Loucy (cell line): ENCODE measurements at regions not wholly inside any gene's neighbourhood (a gene's known extent, or its start where the extent isn't known, plus 50 kb on each side); places are given as distances from the start of the nearest gene placed in this dataset.

Experiments
- H2AFZ ChIP-seq: fragments of 200-600 bp; sonication (generic); 2 replicates; pipeline ENCODE4 v1.6.0; 2016; ENCODE audit warnings: antibody characterized with exemption, mild to moderate bottlenecking, low read length, moderate library complexity
- H3F3A ChIP-seq: fragments of 200-600 bp; 2 replicates; pipeline ENCODE4 v1.6.0; 2016; ENCODE audit warnings: antibody characterized with exemption, low read depth, mild to moderate bottlenecking
- H3K27me3 ChIP-seq: fragments of 200-600 bp; sonication (generic); 2 replicates; pipeline ENCODE4 v1.6.1; 2014; ENCODE audit warnings: low read length, mild to moderate bottlenecking; ENCODE audit not compliant: insufficient read depth, poor library complexity, severe bottlenecking
- H3K36me3 ChIP-seq: fragments of 200-600 bp; sonication (generic); 2 replicates; pipeline ENCODE4 v1.6.1; 2016; ENCODE audit warnings: low read length; ENCODE audit not compliant: insufficient read depth
- H3K4me1 ChIP-seq: fragments of 200-600 bp; sonication (generic); 2 replicates; pipeline ENCODE4 v1.5.1; 2014; ENCODE audit warnings: low read length, mild to moderate bottlenecking; ENCODE audit not compliant: insufficient read depth, poor library complexity, severe bottlenecking
- H3K4me2 ChIP-seq: fragments of 200-600 bp; sonication (generic); 2 replicates; pipeline ENCODE4 v1.6.0; 2014; ENCODE audit warnings: antibody characterized with exemption, low read length, low read depth, mild to moderate bottlenecking; ENCODE audit not compliant: poor library complexity, severe bottlenecking
- H3K4me3 ChIP-seq: fragments of 200-600 bp; sonication (generic); 2 replicates; pipeline ENCODE4 v1.5.1; 2014; ENCODE audit warnings: low read length, mild to moderate bottlenecking, mixed read lengths; ENCODE audit not compliant: poor library complexity, severe bottlenecking
- H3K79me2 ChIP-seq: fragments of 200-600 bp; sonication (generic); 2 replicates; pipeline ENCODE4 v1.6.1; 2014; ENCODE audit warnings: low read length; ENCODE audit not compliant: insufficient read depth
- H3K9ac ChIP-seq: fragments of 200-600 bp; sonication (generic); 2 replicates; pipeline ENCODE4 v1.6.0; 2014; ENCODE audit warnings: mild to moderate bottlenecking, low read depth, low read length, moderate library complexity; ENCODE audit not compliant: poor library complexity, severe bottlenecking
- H3K9me2 ChIP-seq: fragments of 200-600 bp; sonication (generic); replicated peaks from 2 replicates; pipeline ENCODE4 v1.6.1; 2016; ENCODE audit warnings: low read depth, low read length, mixed read lengths
- H3K9me3 ChIP-seq: fragments of 200-600 bp; sonication (generic); 2 replicates; pipeline ENCODE4 v1.6.1; 2014; ENCODE audit warnings: mild to moderate bottlenecking, antibody characterized with exemption, low read length, low read depth; ENCODE audit not compliant: insufficient read depth
- H4K20me1 ChIP-seq: fragments of 200-600 bp; sonication (generic); 2 replicates; pipeline ENCODE4 v1.6.0; 2014; ENCODE audit warnings: antibody characterized with exemption, low read length, mild to moderate bottlenecking; ENCODE audit not compliant: insufficient read depth, poor library complexity, severe bottlenecking
- CTCF ChIP-seq: fragments of 200-600 bp; sonication (generic); conservative IDR thresholded peaks from 2 replicates; pipeline ENCODE4 v1.5.1; 2014; ENCODE audit warnings: mild to moderate bottlenecking, antibody characterized with exemption, low read length
- EZH2phosphoT487 ChIP-seq: fragments of 200-600 bp; IDR thresholded peaks from 2 replicates; pipeline ENCODE4 v1.6.1; 2018; ENCODE audit warnings: antibody characterized with exemption, mild to moderate bottlenecking, moderate library complexity, borderline replicate concordance

DNA sequence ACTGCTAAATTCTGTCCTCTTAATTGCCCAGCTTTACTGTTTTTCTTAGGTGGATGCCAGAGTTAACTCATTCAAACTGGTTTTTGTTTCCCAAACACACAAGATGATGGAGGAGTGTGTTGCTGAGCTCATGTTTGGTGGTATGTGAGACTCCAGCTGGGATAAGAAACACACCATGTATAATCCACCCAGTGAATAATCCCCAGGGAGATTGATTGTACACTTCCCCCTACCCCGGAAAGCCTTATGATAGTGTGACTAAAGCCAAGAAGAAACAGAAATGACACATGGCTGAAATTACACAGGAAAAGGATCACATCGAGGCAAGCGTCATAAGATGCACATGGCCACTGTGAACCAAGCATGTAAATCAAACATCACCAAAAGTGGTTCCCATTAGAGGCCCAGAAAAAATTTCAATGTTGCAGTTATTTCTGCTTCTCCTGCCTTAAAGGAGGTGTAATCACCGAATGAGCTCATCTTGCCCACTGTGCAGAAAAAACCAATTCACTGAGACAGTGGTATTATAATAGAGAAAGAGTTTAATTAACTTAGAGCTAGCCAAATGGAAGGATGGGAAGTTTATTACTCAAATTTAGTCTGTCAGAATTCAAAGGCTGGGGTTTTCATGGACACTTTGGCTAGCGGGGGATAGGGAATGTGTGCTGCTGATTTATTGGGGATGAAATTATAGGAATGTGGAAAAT lies 56.7 kb upstream of the MAGI1 start:
- no peak overlapping the region for H3K4me2 ChIP-seq
- no peaks in the 10 kb centered on the region for H4K20me1 ChIP-seq
- H3K4me3 ChIP-seq, result no peak overlapping the region
- TF ChIP-seq EZH2phosphoT487 (no peak), CTCF (no peak)
- no peaks in the 10 kb centered on the region for H3K36me3 ChIP-seq
- H2AFZ ChIP-seq, result no peak overlapping the region
- no peaks in the 10 kb centered on the region for H3K79me2 ChIP-seq
- no peaks in the 10 kb centered on the region for H3K27me3 ChIP-seq
- no peaks in the 10 kb centered on the region for H3K4me1 ChIP-seq
- no peaks in the 10 kb centered on the region for H3F3A ChIP-seq
- H3K9ac ChIP-seq, result no peak overlapping the region
- H3K9me2 ChIP-seq, result no peaks in the 10 kb centered on the region
- no peaks in the 10 kb centered on the region for H3K9me3 ChIP-seq

- no peaks in the 10 kb centered on the region for H3K9me3 ChIP-seq
- no peaks in the 10 kb centered on the region for H4K20me1 ChIP-seq
- H3K4me3 ChIP-seq, result no peak overlapping the region
- no peaks in the 10 kb centered on the region for H3K9me2 ChIP-seq
- H3K9ac ChIP-seq, result no peak overlapping the region
- H3K27me3 ChIP-seq, result no peaks in the 10 kb centered on the region
- no peaks in the 10 kb centered on the region for H3F3A ChIP-seq
- H3K79me2 ChIP-seq, result no peaks in the 10 kb centered on the region
- no peak overlapping the region for H2AFZ ChIP-seq
- TF ChIP-seq CTCF (no peak), EZH2phosphoT487 (no peak)
- no peaks in the 10 kb centered on the region for H3K36me3 ChIP-seq
- no peak overlapping the region for H3K4me2 ChIP-seq
- no peaks in the 10 kb centered on the region for H3K4me1 ChIP-seq
Measured at GRCh38 chr3:66093981-66094380, 55.3 kb upstream of the MAGI1 start.

DNA sequence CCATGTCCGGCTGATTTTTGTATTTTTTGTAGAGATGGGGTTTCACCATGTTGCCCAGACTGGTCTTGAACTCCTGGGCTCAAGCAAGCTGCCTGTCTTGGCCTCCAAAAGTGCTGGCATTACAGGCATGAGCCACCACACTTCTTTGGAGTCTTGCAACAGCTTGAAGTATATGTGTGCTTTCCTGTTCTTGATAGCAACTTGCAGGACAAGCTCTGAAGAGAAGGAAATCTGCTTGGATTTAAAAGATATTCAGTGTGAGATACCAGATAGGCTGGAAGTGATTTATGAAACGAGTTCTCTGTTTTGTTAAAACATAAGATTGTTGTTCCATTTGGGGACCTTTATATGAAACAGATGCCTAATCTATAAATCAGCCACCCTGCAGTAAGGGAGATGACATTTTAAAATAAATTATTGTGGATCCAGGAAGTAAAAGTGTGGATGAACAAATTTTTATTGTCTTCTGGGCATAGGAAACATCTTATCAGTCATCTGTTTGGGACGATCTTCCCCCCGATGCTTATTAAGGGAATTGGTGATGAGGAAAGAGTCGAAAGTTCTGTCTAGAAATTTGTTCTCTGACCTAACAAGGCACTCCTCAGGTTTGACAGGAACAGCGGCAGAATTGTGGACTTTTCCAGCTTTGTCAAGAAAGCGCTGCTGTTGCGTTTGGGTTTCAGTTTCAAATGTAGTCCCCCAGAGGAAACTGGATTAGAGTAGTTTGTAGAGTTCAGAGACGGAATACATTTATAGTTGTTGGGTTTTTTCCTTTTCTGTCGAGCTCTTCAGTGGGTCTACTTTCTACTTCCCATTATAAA lies 53.7 kb upstream of the MAGI1 start:
- no peaks in the 10 kb centered on the region for H3K4me1 ChIP-seq
- no peaks in the 10 kb centered on the region for H3F3A ChIP-seq
- H3K36me3 ChIP-seq, result no peaks in the 10 kb centered on the region
- no peaks in the 10 kb centered on the region for H3K27me3 ChIP-seq
- H3K79me2 ChIP-seq, result no peaks in the 10 kb centered on the region
- H2AFZ ChIP-seq, result no peak overlapping the region
- no peaks in the 10 kb centered on the region for H3K9me3 ChIP-seq
- H4K20me1 ChIP-seq, result no peaks in the 10 kb centered on the region
- no peak for TF ChIP-seq EZH2phosphoT487
- no peak for TF ChIP-seq CTCF
- H3K9ac ChIP-seq, result no peak overlapping the region
- H3K4me2 ChIP-seq, result no peak overlapping the region
- no peaks in the 10 kb centered on the region for H3K9me2 ChIP-seq
- no peak overlapping the region for H3K4me3 ChIP-seq
